Cardiac muscle cell (in vitro differentiated cells and primary cell): ENCODE measurements at regions not wholly inside any gene's neighbourhood (a gene's known extent, or its start where the extent isn't known, plus 50 kb on each side); places are given as distances from the start of the nearest gene placed in this dataset.

Source experiments
- DNase-seq, 2 donors: peaks; one replicate each; pipeline versions ENCODE4 v3.0.0 to v3.0.0-alpha.2; 2010 to 2017; ENCODE audit warnings: low read depth in 1 of 2, low spot score in 1 of 2
- H3K27ac ChIP-seq: fragments of 200-600 bp; sonication (generic); 2 replicates; pipeline ENCODE4 v1.5.1; 2016
- H3K27me3 ChIP-seq: fragments of 200-600 bp; sonication (generic); 2 replicates; pipeline ENCODE4 v1.6.0; 2016; ENCODE audit warnings: control low read depth
- H3K36me3 ChIP-seq: fragments of 200-600 bp; sonication (generic); 2 replicates; pipeline ENCODE4 v1.5.1; 2016; ENCODE audit warnings: control low read depth
- H3K4me1 ChIP-seq: fragments of 200-600 bp; sonication (generic); 2 replicates; pipeline ENCODE4 v1.8.1; 2017; ENCODE audit warnings: low read depth, mild to moderate bottlenecking, mixed run types
- H3K4me3 ChIP-seq: fragments of 200-600 bp; sonication (generic); 2 replicates; pipeline ENCODE4 v1.5.1; 2016; ENCODE audit warnings: mild to moderate bottlenecking
- H3K9me3 ChIP-seq: fragments of 200-600 bp; sonication (generic); 2 replicates; pipeline ENCODE4 v1.5.1; 2017; ENCODE audit warnings: low read depth, mild to moderate bottlenecking, control low read depth
- CTCF ChIP-seq: IDR thresholded peaks from 2 replicates; pipeline ENCODE4 v1.5.1; 2012; ENCODE audit warnings: low read depth, mild to moderate bottlenecking, low read length

DNA sequence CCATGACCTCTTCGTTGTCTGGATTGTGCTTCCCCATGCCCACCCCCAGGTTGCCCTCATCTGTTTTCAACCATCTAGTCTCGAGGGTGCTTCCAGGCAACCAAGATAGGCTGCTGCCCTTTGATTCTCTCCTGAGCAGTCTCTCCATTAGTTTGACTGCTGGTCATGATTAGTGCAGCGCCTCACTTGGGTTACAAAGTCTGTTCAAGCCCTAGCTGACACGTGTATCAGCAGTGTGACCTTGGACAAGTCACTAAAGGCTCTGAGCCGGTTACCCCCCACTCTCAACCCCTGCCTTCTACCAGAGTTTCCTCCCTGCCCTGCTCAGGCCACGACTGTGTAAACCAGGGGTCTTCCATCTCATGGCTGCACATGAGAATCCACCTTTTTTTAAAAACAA lies 185.3 kb upstream of the PWP1 start:
- Histone ChIP-seq H3K27ac (no peak overlapping the region), H3K36me3 (no peaks in the 10 kb centered on the region), H3K4me1 (no peaks in the 10 kb centered on the region), H3K4me3 (no peak overlapping the region), H3K9me3 (no peaks in the 10 kb centered on the region), H3K27me3 (no peaks in the 10 kb centered on the region)
- no peak for TF ChIP-seq CTCF
- no peak for DNase-seq

DNA sequence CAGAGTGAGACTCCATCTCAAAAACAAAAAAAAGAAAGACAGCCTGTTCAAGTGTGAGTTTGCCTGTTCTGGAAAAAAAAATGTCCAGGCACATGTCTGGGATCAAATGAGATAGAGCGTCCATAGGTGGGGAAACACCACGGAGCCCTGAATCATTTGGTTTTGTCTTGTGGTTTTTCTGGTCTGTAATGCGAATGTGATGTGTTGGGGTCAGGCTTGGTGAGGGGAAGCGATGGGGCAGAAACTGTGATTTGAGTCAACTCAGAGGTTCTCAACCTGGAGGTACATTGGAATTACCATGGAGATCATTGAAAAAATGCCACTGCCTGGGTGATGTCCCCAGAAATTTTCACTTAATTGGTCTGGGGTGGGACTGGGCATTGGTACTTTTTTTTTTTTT lies 183.9 kb upstream of the PWP1 start:
- H3K4me3 ChIP-seq: no peak overlapping the region
- no peak for TF ChIP-seq CTCF
- no peak for DNase-seq
- no peaks in the 10 kb centered on the region for H3K27me3 ChIP-seq
- no peak overlapping the region for H3K27ac ChIP-seq
- no peaks in the 10 kb centered on the region for H3K9me3 ChIP-seq
- no peaks in the 10 kb centered on the region for H3K36me3 ChIP-seq
- H3K4me1 ChIP-seq: no peaks in the 10 kb centered on the region

- no peak for DNase-seq
- Histone ChIP-seq H3K27me3 (no peaks in the 10 kb centered on the region), H3K27ac (no peak overlapping the region), H3K4me3 (no peak overlapping the region), H3K36me3 (no peaks in the 10 kb centered on the region), H3K9me3 (no peaks in the 10 kb centered on the region), H3K4me1 (no peaks in the 10 kb centered on the region)
- no peak for TF ChIP-seq CTCF
Observed at GRCh38 chr12:107503129-107503855, 182.3 kb upstream of the PWP1 start.

- TF ChIP-seq CTCF: no peak
- no peaks in the 10 kb centered on the region for H3K27me3 ChIP-seq
- no peaks in the 10 kb centered on the region for H3K36me3 ChIP-seq
- no peak overlapping the region for H3K4me3 ChIP-seq
- no peaks in the 10 kb centered on the region for H3K4me1 ChIP-seq
- DNase-seq: no peak
- H3K9me3 ChIP-seq: no peaks in the 10 kb centered on the region
- H3K27ac ChIP-seq: no peak overlapping the region
Observed at GRCh38 chr12:107503887-107504885, 181.4 kb upstream of the PWP1 start.

GRCh38 chr12:107509421-107509820 lies 176.2 kb upstream of the PWP1 start:
- H3K9me3 ChIP-seq: no peaks in the 10 kb centered on the region
- H3K27ac ChIP-seq: no peak overlapping the region
- no peak overlapping the region for H3K4me3 ChIP-seq
- DNase-seq: no peak
- TF ChIP-seq CTCF: no peak
- no peaks in the 10 kb centered on the region for H3K27me3 ChIP-seq
- H3K36me3 ChIP-seq: no peaks in the 10 kb centered on the region
- no peaks in the 10 kb centered on the region for H3K4me1 ChIP-seq
